GM12873 (cell line): ENCODE measurements at regions not wholly inside any gene's neighbourhood (a gene's known extent, or its start where the extent isn't known, plus 50 kb on each side); places are given as distances from the start of the nearest gene placed in this dataset.

Experiments used
- TF ChIP-seq, protein P1 (sequence below): IDR thresholded peaks from 2 replicates; pipeline ENCODE4 v1.5.1; 2012; ENCODE audit warnings: low read depth, mild to moderate bottlenecking, moderate library complexity, low read length, control low read depth; ENCODE audit not compliant: insufficient read depth; ENCODE audit errors: missing control alignments

DNA sequence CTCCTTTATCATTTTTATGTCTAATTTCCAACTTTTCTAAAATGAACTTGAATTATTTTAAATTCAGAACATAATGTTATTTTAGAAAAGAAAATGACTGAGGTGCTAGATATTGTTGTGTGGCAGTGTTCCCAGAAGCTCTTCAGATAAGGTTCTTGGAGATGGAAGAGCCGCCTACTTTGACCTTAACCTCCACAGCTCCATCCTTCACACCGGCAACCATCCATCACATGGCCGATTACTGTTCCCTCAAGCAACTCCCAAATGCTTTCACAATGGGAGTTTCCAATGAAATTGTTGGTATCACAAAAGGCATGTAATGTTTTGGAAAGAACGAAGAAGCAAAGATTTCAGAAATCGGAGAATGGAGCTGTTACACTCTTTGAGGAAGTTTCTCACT lies 193.9 kb upstream of the SALL3 start:
- TF ChIP-seq, protein P1, sequence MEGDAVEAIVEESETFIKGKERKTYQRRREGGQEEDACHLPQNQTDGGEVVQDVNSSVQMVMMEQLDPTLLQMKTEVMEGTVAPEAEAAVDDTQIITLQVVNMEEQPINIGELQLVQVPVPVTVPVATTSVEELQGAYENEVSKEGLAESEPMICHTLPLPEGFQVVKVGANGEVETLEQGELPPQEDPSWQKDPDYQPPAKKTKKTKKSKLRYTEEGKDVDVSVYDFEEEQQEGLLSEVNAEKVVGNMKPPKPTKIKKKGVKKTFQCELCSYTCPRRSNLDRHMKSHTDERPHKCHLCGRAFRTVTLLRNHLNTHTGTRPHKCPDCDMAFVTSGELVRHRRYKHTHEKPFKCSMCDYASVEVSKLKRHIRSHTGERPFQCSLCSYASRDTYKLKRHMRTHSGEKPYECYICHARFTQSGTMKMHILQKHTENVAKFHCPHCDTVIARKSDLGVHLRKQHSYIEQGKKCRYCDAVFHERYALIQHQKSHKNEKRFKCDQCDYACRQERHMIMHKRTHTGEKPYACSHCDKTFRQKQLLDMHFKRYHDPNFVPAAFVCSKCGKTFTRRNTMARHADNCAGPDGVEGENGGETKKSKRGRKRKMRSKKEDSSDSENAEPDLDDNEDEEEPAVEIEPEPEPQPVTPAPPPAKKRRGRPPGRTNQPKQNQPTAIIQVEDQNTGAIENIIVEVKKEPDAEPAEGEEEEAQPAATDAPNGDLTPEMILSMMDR: no peak

DNA sequence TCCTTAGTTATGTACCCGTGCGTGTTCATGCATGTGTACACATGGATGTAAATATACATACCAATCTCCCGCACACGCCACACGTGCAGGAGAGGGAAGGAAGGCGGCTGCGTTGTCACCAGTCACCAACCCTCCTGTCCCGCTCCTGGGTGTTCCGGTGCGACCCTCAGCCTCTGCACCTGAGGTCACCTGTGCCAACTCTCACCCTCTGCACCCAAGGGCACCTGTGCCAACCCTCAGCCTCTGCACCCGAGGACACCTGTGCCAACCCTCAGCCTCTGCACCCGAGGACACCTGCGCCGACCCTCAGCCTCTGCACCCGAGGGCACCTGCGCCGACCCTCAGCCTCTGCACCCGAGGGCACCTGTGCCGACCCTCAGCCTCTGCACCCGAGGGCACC lies 192.8 kb upstream of the SALL3 start:
- TF ChIP-seq, protein P1: no peak

DNA sequence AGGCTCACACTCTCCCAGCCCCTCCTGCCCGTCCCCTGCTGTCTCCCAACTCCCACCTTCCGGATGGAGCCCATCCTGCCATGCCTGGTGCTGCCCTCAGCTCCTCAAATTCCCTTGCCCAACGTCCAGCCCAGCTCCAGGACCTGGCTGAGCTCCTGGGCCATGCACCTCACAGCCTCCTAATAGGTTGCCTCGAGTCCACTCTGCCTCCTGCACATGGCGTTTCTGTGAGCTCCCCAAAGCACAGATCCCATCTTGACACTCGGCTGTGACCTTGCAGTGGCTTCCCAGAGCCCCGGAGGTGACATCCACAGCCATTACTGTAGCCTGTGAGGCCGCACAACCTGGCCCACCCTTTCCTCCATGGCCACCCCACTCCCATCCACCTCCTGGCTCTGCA lies 191.9 kb upstream of the SALL3 start:
- TF ChIP-seq, protein P1: no peak

DNA sequence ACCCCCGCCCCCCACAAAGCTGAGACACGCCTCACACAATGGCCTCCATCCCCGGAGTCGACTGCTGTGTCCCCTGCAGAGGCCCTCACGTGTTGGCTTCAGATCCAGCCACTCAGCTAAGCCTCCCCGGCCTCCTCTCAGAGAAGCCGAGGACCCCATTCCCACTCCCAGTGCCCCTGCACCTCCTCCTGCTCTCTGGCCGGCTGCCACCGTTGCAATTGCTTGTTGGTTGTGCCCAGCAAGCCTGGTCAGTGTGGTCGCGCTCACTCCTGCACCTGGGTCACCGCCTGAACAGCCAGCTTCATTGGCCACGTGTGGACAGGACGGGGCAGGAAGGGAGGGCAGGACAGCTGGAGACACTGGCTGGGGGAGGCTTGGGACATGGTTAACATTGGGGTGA lies 191.5 kb upstream of the SALL3 start:
- TF ChIP-seq, protein P1: no peak

DNA sequence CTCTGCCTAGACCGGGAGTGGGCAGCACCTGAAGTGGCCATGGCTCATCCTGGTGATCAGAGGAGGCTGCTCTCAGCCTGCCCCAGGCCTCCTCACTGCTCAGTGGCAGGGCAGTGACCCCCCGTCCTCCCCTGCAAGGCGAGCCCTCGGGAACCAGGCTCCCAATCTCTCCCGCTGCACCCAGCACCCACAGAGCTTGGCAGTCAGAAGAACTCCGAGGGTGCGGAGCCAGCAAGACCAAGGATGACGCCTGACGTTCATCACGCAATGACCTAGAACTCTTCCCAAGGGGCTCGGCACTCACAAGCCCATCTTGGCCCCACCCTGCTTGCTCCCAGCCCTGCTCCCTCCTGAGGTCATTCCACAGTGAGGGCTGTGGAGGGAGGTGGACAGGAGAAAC lies 189.8 kb upstream of the SALL3 start:
- TF ChIP-seq, protein P1: no peak

DNA sequence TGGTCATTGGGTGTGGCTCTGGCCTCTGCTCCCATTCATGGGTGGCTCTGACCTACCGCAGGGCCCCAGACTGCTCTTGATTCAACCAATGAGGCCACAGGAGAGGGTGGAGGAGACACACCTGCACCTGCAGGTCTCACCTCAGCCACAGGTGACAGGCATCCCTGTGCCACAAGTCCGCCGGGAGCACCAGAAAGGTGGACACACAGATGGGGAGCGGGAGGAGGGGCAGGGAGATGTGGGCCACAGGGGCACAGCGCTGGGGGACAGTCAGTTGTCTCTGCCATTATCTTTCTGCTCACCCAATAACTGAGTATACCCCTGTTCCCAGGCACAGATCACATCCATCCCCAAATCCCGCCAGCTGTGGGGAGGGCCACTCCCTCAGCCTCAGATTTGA lies 189.1 kb upstream of the SALL3 start:
- TF ChIP-seq, protein P1: no peak

DNA sequence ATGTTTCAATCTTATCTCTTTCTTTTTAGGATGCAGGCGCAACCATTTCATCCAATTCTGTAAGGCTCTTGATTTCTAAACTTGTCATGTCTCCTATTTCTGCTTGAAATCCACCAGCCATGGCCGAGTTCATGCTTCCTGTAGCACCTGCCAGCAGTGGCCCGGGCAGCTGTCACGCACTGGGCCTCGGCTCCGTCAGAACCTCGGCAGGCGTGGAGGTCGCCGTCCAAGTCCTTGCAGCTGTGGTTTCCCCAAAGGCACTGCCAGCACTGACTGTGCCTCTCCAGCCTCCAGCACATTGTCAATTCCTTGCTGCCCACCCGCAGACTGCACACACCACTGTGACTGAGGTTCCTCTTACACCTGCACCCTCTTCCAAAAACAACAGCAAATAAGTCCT lies 188.7 kb upstream of the SALL3 start:
- TF ChIP-seq, protein P1: no peak
